Endothelial cell (in vitro differentiated cells): ENCODE measurements at regions not wholly inside any gene's neighbourhood (a gene's known extent, or its start where the extent isn't known, plus 50 kb on each side); places are given as distances from the start of the nearest gene placed in this dataset.

ENCODE experiments used
- DNase-seq: peaks from one replicate; pipeline ENCODE4 v3.0.0; 2021; ENCODE audit warnings: low spot score
- H3K27ac Mint-ChIP-seq: one replicate; pipeline ENCODE4 v1.8.0; 2021; ENCODE audit warnings: mixed read lengths, inconsistent platforms; ENCODE audit not compliant: unreplicated experiment
- H3K27me3 Mint-ChIP-seq: one replicate; pipeline ENCODE4 v1.8.0; 2021; ENCODE audit warnings: mild to moderate bottlenecking, moderate library complexity, mixed read lengths, inconsistent platforms; ENCODE audit not compliant: unreplicated experiment
- H3K36me3 Mint-ChIP-seq: one replicate; pipeline ENCODE4 v1.8.0; 2021; ENCODE audit warnings: mild to moderate bottlenecking, low read depth, mixed read lengths, inconsistent platforms; ENCODE audit not compliant: unreplicated experiment
- H3K4me1 Mint-ChIP-seq: one replicate; pipeline ENCODE4 v1.8.0; 2021; ENCODE audit warnings: mild to moderate bottlenecking, mixed read lengths, inconsistent platforms; ENCODE audit not compliant: unreplicated experiment
- H3K4me3 Mint-ChIP-seq: one replicate; pipeline ENCODE4 v1.8.0; 2021; ENCODE audit warnings: mild to moderate bottlenecking, mixed read lengths, inconsistent platforms; ENCODE audit not compliant: unreplicated experiment
- H3K9me3 Mint-ChIP-seq: one replicate; pipeline ENCODE4 v1.8.0; 2021; ENCODE audit warnings: mixed read lengths, inconsistent platforms; ENCODE audit not compliant: unreplicated experiment
- CTCF ChIP-seq: fragments of 200-600 bp; sonication (generic); IDR thresholded peaks from one replicate; pipeline ENCODE4 v1.5.0; 2021; ENCODE audit warnings: antibody characterized with exemption; ENCODE audit not compliant: unreplicated experiment

- no peaks in the 10 kb centered on the region for H3K4me1 Mint-ChIP-seq
- no peaks in the 10 kb centered on the region for H3K9me3 Mint-ChIP-seq
- H3K36me3 Mint-ChIP-seq: no peaks in the 10 kb centered on the region
- TF ChIP-seq CTCF: no peak
- H3K4me3 Mint-ChIP-seq: no peak overlapping the region
- no peaks in the 10 kb centered on the region for H3K27me3 Mint-ChIP-seq
- no peak overlapping the region for H3K27ac Mint-ChIP-seq
- no peak for DNase-seq
Observed at GRCh38 chr4:106627051-106627450, 258.5 kb upstream of the GIMD1 start.

- Mint-ChIP-seq H3K9me3 (no peaks in the 10 kb centered on the region), H3K27me3 (no peaks in the 10 kb centered on the region), H3K27ac (no peak overlapping the region), H3K36me3 (no peaks in the 10 kb centered on the region), H3K4me1 (no peaks in the 10 kb centered on the region), H3K4me3 (no peak overlapping the region)
- TF ChIP-seq CTCF: no peak
- no peak for DNase-seq
Observed at GRCh38 chr4:106624671-106625070, 256.1 kb upstream of the GIMD1 start.

- no peak for TF ChIP-seq CTCF
- DNase-seq: no peak
- Mint-ChIP-seq H3K27ac (no peak overlapping the region), H3K4me1 (peaks cover 9% of the 10 kb centered on the region), H3K9me3 (no peaks in the 10 kb centered on the region), H3K4me3 (no peak overlapping the region), H3K27me3 (no peaks in the 10 kb centered on the region), H3K36me3 (no peaks in the 10 kb centered on the region)
Observed at GRCh38 chr4:106618956-106619355, 250.4 kb upstream of the GIMD1 start.

GRCh38 chr4:106615961-106616360 lies 247.4 kb upstream of the GIMD1 start:
- H3K4me1 Mint-ChIP-seq: peaks cover 9% of the 10 kb centered on the region
- H3K27me3 Mint-ChIP-seq: no peaks in the 10 kb centered on the region
- H3K9me3 Mint-ChIP-seq: no peaks in the 10 kb centered on the region
- TF ChIP-seq CTCF: no peak
- peaks cover 2% of the 10 kb centered on the region for H3K36me3 Mint-ChIP-seq
- H3K4me3 Mint-ChIP-seq: no peak overlapping the region
- no peak overlapping the region for H3K27ac Mint-ChIP-seq
- DNase-seq: no peak

GRCh38 chr4:106615410-106615945 lies 246.9 kb upstream of the GIMD1 start:
- H3K9me3 Mint-ChIP-seq: no peaks in the 10 kb centered on the region
- DNase-seq: no peak
- H3K36me3 Mint-ChIP-seq: peaks cover 3% of the 10 kb centered on the region
- peaks cover 9% of the 10 kb centered on the region for H3K4me1 Mint-ChIP-seq
- no peak for TF ChIP-seq CTCF
- no peak overlapping the region for H3K4me3 Mint-ChIP-seq
- H3K27ac Mint-ChIP-seq: no peak overlapping the region
- no peaks in the 10 kb centered on the region for H3K27me3 Mint-ChIP-seq
